NT2/D1 (cell line): ENCODE measurements at regions not wholly inside any gene's neighbourhood (a gene's known extent, or its start where the extent isn't known, plus 50 kb on each side); places are given as distances from the start of the nearest gene placed in this dataset.

Source experiments
- DNase-seq: peaks from one replicate; pipeline ENCODE4 v3.0.0-alpha.2; 2011; ENCODE audit warnings: low read depth, low spot score
- H3K27me3 ChIP-seq: 2 replicates; pipeline ENCODE4 v1.6.0; 2011; ENCODE audit warnings: mild to moderate bottlenecking; ENCODE audit not compliant: insufficient read length, insufficient read depth
- H3K36me3 ChIP-seq: 2 replicates; pipeline ENCODE4 v1.6.1; 2011; ENCODE audit warnings: mild to moderate bottlenecking, low read length, mixed read lengths; ENCODE audit not compliant: insufficient read depth, insufficient read length
- H3K4me1 ChIP-seq: 2 replicates; pipeline ENCODE4 v1.5.1; 2011; ENCODE audit not compliant: insufficient read depth, insufficient read length
- H3K4me3 ChIP-seq: 2 replicates; pipeline ENCODE4 v1.5.1; 2011; ENCODE audit warnings: low read depth; ENCODE audit not compliant: insufficient read length
- H3K9ac ChIP-seq: 2 replicates; pipeline ENCODE4 v1.6.0; 2011; ENCODE audit warnings: low read depth; ENCODE audit not compliant: insufficient read length
- H3K9me3 ChIP-seq: 2 replicates; pipeline ENCODE4 v1.5.1; 2011; ENCODE audit warnings: mild to moderate bottlenecking, low read length; ENCODE audit not compliant: insufficient read depth
- SUZ12 ChIP-seq: IDR thresholded peaks from 2 replicates; pipeline ENCODE4 v1.6.1; 2011; ENCODE audit not compliant: insufficient read length, insufficient read depth; ENCODE audit errors: extremely low read depth
- YY1 ChIP-seq: IDR thresholded peaks from 2 replicates; pipeline ENCODE4 v1.6.1; 2011; ENCODE audit not compliant: insufficient read length, insufficient read depth
- ZNF274 ChIP-seq: IDR thresholded peaks from 2 replicates; pipeline ENCODE4 v1.6.1; 2011; ENCODE audit warnings: mild to moderate bottlenecking, low read depth, low read length

GRCh38 chr13:22690756-22691155 lies 490.0 kb upstream of the SGCG start:
- no peaks in the 10 kb centered on the region for H3K4me1 ChIP-seq
- peaks cover 25% of the 10 kb centered on the region for H3K9me3 ChIP-seq
- no peak for TF ChIP-seq YY1
- no peaks in the 10 kb centered on the region for H3K27me3 ChIP-seq
- H3K9ac ChIP-seq: no peak overlapping the region
- H3K36me3 ChIP-seq: no peaks in the 10 kb centered on the region
- H3K4me3 ChIP-seq: no peak overlapping the region
- no peak for DNase-seq

- no peak for DNase-seq
- Histone ChIP-seq H3K9ac (no peak overlapping the region), H3K4me1 (no peaks in the 10 kb centered on the region), H3K9me3 (peaks cover 18% of the 10 kb centered on the region), H3K27me3 (no peaks in the 10 kb centered on the region), H3K4me3 (no peak overlapping the region), H3K36me3 (no peaks in the 10 kb centered on the region)
- TF ChIP-seq SUZ12: no peak
- no peak for TF ChIP-seq ZNF274
These were observed 487.1 kb upstream of the SGCG start for GRCh38 chr13:22693691-22694090.

- Histone ChIP-seq H3K9ac (no peak overlapping the region), H3K4me3 (no peak overlapping the region), H3K27me3 (no peaks in the 10 kb centered on the region), H3K4me1 (no peaks in the 10 kb centered on the region), H3K36me3 (no peaks in the 10 kb centered on the region), H3K9me3 (peaks cover 18% of the 10 kb centered on the region)
- DNase-seq: no peak
- TF ChIP-seq YY1: no peak
- TF ChIP-seq ZNF274: no peak
- TF ChIP-seq SUZ12: no peak
These were observed 484.3 kb upstream of the SGCG start for GRCh38 chr13:22696433-22696832.

GRCh38 chr13:22698467-22698866 lies 482.3 kb upstream of the SGCG start:
- Histone ChIP-seq H3K27me3 (no peaks in the 10 kb centered on the region), H3K36me3 (no peaks in the 10 kb centered on the region), H3K4me3 (no peak overlapping the region), H3K9me3 (peaks cover 10% of the 10 kb centered on the region), H3K4me1 (no peaks in the 10 kb centered on the region), H3K9ac (no peak overlapping the region)
- TF ChIP-seq ZNF274: no peak
- TF ChIP-seq SUZ12: no peak
- TF ChIP-seq YY1: no peak
- DNase-seq: no peak

- Histone ChIP-seq H3K4me3 (no peak overlapping the region), H3K9me3 (no peaks in the 10 kb centered on the region), H3K36me3 (no peaks in the 10 kb centered on the region), H3K9ac (no peak overlapping the region), H3K4me1 (no peaks in the 10 kb centered on the region), H3K27me3 (no peaks in the 10 kb centered on the region)
- DNase-seq: no peak
- TF ChIP-seq ZNF274: no peak
- no peak for TF ChIP-seq SUZ12
- no peak for TF ChIP-seq YY1
These were observed 480.4 kb upstream of the SGCG start for GRCh38 chr13:22700246-22700887.

GRCh38 chr13:22703601-22704209 lies 477.1 kb upstream of the SGCG start:
- Histone ChIP-seq H3K27me3 (no peaks in the 10 kb centered on the region), H3K9ac (no peak overlapping the region), H3K36me3 (no peaks in the 10 kb centered on the region), H3K4me3 (no peak overlapping the region), H3K9me3 (no peaks in the 10 kb centered on the region), H3K4me1 (no peaks in the 10 kb centered on the region)
- no peak for DNase-seq
- TF ChIP-seq SUZ12: no peak
- TF ChIP-seq ZNF274: no peak
- no peak for TF ChIP-seq YY1

GRCh38 chr13:22707946-22708345 lies 472.8 kb upstream of the SGCG start:
- TF ChIP-seq YY1 (no peak), SUZ12 (no peak), ZNF274 (no peak)
- no peaks in the 10 kb centered on the region for H3K36me3 ChIP-seq
- H3K4me1 ChIP-seq: no peaks in the 10 kb centered on the region
- H3K4me3 ChIP-seq: no peak overlapping the region
- H3K9ac ChIP-seq: no peak overlapping the region
- H3K9me3 ChIP-seq: no peaks in the 10 kb centered on the region
- H3K27me3 ChIP-seq: no peaks in the 10 kb centered on the region
- no peak for DNase-seq
